Liver (tissue), 8 donors: ENCODE measurements at regions not wholly inside any gene's neighbourhood (a gene's known extent, or its start where the extent isn't known, plus 50 kb on each side); places are given as distances from the start of the nearest gene placed in this dataset.

Source experiments
- DNase-seq: peaks from one replicate; pipeline ENCODE4 v3.0.0-alpha.2; 2017; ENCODE audit warnings: low spot score
- H3K27ac ChIP-seq, 2 donors: one replicate each; pipeline ENCODE4 v1.7.0; 2013; ENCODE audit warnings: inconsistent platforms in 2 of 2, low read length in 2 of 2, control low read depth in 1 of 2, low read depth in 1 of 2, mild to moderate bottlenecking in 1 of 2
- H3K27me3 ChIP-seq, 4 donors: one replicate each; pipeline versions ENCODE4 v1.6.1 to v1.7.0; 2013; ENCODE audit warnings: low read length in 3 of 4, inconsistent platforms in 1 of 4, mild to moderate bottlenecking in 1 of 4, moderate library complexity in 1 of 4; ENCODE audit not compliant: control insufficient read depth in 4 of 4, insufficient read depth in 4 of 4
- H3K36me3 ChIP-seq, 4 donors: one replicate each; pipeline versions ENCODE4 v1.6.1 to v1.7.0; 2013; ENCODE audit warnings: low read length in 3 of 4, mild to moderate bottlenecking in 3 of 4, low read depth in 1 of 4, moderate library complexity in 1 of 4; ENCODE audit not compliant: control insufficient read depth in 4 of 4, insufficient read depth in 3 of 4
- H3K4me1 ChIP-seq, 4 donors: one replicate each; pipeline versions ENCODE4 v1.6.1 to v1.7.0; 2013; ENCODE audit warnings: low read length in 3 of 4, mild to moderate bottlenecking in 3 of 4, moderate library complexity in 1 of 4; ENCODE audit not compliant: control insufficient read depth in 4 of 4, insufficient read depth in 4 of 4
- H3K4me3 ChIP-seq, 3 donors: one replicate each; pipeline versions ENCODE4 v1.6.1 to v1.7.0; 2013; ENCODE audit warnings: low read length in 3 of 3, control low read depth in 1 of 3, low read depth in 1 of 3, mild to moderate bottlenecking in 1 of 3
- H3K9ac ChIP-seq, 2 donors: one replicate each; pipeline ENCODE4 v1.7.0; 2013; ENCODE audit warnings: low read length in 2 of 2, mild to moderate bottlenecking in 2 of 2, moderate library complexity in 2 of 2, control low read depth in 1 of 2, low read depth in 1 of 2
- H3K9me3 ChIP-seq, 4 donors: one replicate each; pipeline versions ENCODE4 v1.6.1 to v1.7.0; 2013; ENCODE audit warnings: low read length in 3 of 4; ENCODE audit not compliant: control insufficient read depth in 4 of 4
- EGR1 ChIP-seq, 2 donors: IDR thresholded peaks; 2 replicates each; pipeline ENCODE4 v1.6.1; 2016 to 2018; ENCODE audit warnings: antibody characterized with exemption in 2 of 2, low read depth in 2 of 2
- FOXA1 ChIP-seq: IDR thresholded peaks from 2 replicates; pipeline ENCODE4 v1.6.1; 2016; ENCODE audit warnings: antibody characterized with exemption
- FOXA2 ChIP-seq: IDR thresholded peaks from 2 replicates; pipeline ENCODE4 v1.6.1; 2016; ENCODE audit warnings: antibody characterized with exemption
- GABPA ChIP-seq, 2 donors: IDR thresholded peaks in 1 of 2; conservative IDR thresholded peaks in 1 of 2; 2 replicates each; pipeline ENCODE4 v1.6.1; 2016; ENCODE audit warnings: antibody characterized with exemption in 2 of 2, mild to moderate bottlenecking in 1 of 2, moderate library complexity in 1 of 2
- HNF4A ChIP-seq, 2 donors: conservative IDR thresholded peaks; 2 replicates each; pipeline ENCODE4 v1.6.1; 2016; ENCODE audit warnings: antibody characterized with exemption in 2 of 2, mild to moderate bottlenecking in 2 of 2
- HNF4G ChIP-seq: IDR thresholded peaks from 2 replicates; pipeline ENCODE4 v1.6.1; 2016; ENCODE audit warnings: antibody characterized with exemption
- JUND ChIP-seq, 2 donors: IDR thresholded peaks; 2 replicates each; pipeline ENCODE4 v1.6.1; 2016; ENCODE audit warnings: antibody characterized with exemption in 2 of 2
- MAX ChIP-seq: IDR thresholded peaks from 2 replicates; pipeline ENCODE4 v1.6.1; 2016; ENCODE audit warnings: antibody characterized with exemption
- NR2F2 ChIP-seq: IDR thresholded peaks from 2 replicates; pipeline ENCODE4 v1.6.1; 2016; ENCODE audit warnings: antibody characterized with exemption
- RAD21 ChIP-seq, 2 donors: IDR thresholded peaks; 2 replicates each; pipeline ENCODE4 v1.6.1; 2016; ENCODE audit warnings: antibody characterized with exemption in 2 of 2, mild to moderate bottlenecking in 2 of 2
- RXRA ChIP-seq, 2 donors: IDR thresholded peaks; 2 replicates each; pipeline ENCODE4 v1.6.1; 2017 to 2018; ENCODE audit warnings: antibody characterized with exemption in 2 of 2, mild to moderate bottlenecking in 1 of 2
- SP1 ChIP-seq: IDR thresholded peaks from 2 replicates; pipeline ENCODE4 v1.6.1; 2018; ENCODE audit warnings: antibody characterized with exemption, mild to moderate bottlenecking
- TAF1 ChIP-seq: conservative IDR thresholded peaks from 2 replicates; pipeline ENCODE4 v1.6.1; 2016; ENCODE audit warnings: antibody characterized with exemption, mild to moderate bottlenecking
- YY1 ChIP-seq: IDR thresholded peaks from 2 replicates; pipeline ENCODE4 v1.6.1; 2016; ENCODE audit warnings: antibody characterized with exemption, mild to moderate bottlenecking
- WGBS: extraction: QIAGEN DNeasy Blood & Tissue Kit; methylation state at CpG from one replicate; pipeline ENCODE4 v1.1.7; 2013; 5-methylcytosine and 5-hydroxymethylcytosine counted together
- TF ChIP-seq, protein P1 (sequence below): fragments of 150-350 bp; IDR thresholded peaks from 2 replicates; pipeline ENCODE4 v1.5.1; 2017; ENCODE audit warnings: improper control_type of control experiment, low read depth, low read length; ENCODE audit not compliant: missing input control
- TF ChIP-seq, protein P2 (sequence below): IDR thresholded peaks from 2 replicates; pipeline ENCODE4 v1.6.1; 2016; ENCODE audit warnings: antibody characterized with exemption
- TF ChIP-seq, protein P3 (sequence below): IDR thresholded peaks from 2 replicates; pipeline ENCODE4 v1.6.1; 2016; ENCODE audit warnings: antibody characterized with exemption, mild to moderate bottlenecking
- donor health status: healthy.
- donor health status: healthy.
- donor health status: healthy.
- donor health status: healthy.
- donor health status: healthy.

DNA sequence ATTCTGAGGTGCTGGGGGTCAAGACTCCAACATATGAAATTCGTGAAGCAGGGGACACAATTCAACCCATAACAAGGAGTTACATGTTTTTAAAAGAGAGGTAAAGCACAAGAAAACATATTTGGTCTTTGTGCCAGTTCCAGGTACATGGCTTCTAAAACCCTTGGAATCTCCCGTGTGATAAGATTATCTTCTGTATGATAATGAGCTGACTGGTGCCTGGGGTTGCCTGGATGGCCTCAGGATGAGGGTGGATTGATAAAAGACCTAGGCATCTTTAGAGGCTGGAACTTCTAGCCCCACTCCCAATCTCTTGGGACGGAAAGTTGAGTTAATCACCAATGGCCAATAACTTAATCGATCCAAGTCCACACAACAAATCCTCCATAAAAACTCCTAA, 87.0 kb downstream of the FAM217A start:
- peaks cover 0 to 3% (median 2%) of the 10 kb centered on the region in 4 donors for H3K4me1 ChIP-seq
- TF ChIP-seq YY1 = no peak
- no peak for TF ChIP-seq FOXA2
- no peak for TF ChIP-seq JUND (IDR thresholded peaks at IDR 0.05)
- TF ChIP-seq SP1 = no peak
- no peak for TF ChIP-seq RAD21 (IDR thresholded peaks at IDR 0.05)
- TF ChIP-seq HNF4A (conservative IDR thresholded peaks at IDR 0.05) = no peak
- TF ChIP-seq GABPA (IDR thresholded peaks at IDR 0.05 in 1 of 2, conservative IDR thresholded peaks at IDR 0.05 in 1 of 2) = no peak
- no peak for TF ChIP-seq RXRA (IDR thresholded peaks at IDR 0.05)
- TF ChIP-seq MAX = no peak
- no peak for TF ChIP-seq NR2F2
- no peak for TF ChIP-seq TAF1
- TF ChIP-seq, protein P1, sequence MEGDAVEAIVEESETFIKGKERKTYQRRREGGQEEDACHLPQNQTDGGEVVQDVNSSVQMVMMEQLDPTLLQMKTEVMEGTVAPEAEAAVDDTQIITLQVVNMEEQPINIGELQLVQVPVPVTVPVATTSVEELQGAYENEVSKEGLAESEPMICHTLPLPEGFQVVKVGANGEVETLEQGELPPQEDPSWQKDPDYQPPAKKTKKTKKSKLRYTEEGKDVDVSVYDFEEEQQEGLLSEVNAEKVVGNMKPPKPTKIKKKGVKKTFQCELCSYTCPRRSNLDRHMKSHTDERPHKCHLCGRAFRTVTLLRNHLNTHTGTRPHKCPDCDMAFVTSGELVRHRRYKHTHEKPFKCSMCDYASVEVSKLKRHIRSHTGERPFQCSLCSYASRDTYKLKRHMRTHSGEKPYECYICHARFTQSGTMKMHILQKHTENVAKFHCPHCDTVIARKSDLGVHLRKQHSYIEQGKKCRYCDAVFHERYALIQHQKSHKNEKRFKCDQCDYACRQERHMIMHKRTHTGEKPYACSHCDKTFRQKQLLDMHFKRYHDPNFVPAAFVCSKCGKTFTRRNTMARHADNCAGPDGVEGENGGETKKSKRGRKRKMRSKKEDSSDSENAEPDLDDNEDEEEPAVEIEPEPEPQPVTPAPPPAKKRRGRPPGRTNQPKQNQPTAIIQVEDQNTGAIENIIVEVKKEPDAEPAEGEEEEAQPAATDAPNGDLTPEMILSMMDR = no peak
- TF ChIP-seq HNF4G = no peak
- TF ChIP-seq EGR1 (IDR thresholded peaks at IDR 0.05; ENCODE audit: low read depth in 2 of 2) = no peak
- no peak for TF ChIP-seq FOXA1
- no peaks in the 10 kb centered on the region for H3K9me3 ChIP-seq
- DNase-seq = no peak
- H3K36me3 ChIP-seq = no peaks in the 10 kb centered on the region
- H3K4me3 ChIP-seq = no peak overlapping the region
- no peak overlapping the region for H3K27ac ChIP-seq
- H3K27me3 ChIP-seq = no peaks in the 10 kb centered on the region
- WGBS = 83% methylated on average over 4 of the region's 4 CpGs
- H3K9ac ChIP-seq = no peak overlapping the region

- Histone ChIP-seq H3K27ac (no peak overlapping the region), H3K9me3 (no peaks in the 10 kb centered on the region), H3K27me3 (no peaks in the 10 kb centered on the region), H3K9ac (no peak overlapping the region), H3K36me3 (no peaks in the 10 kb centered on the region), H3K4me1 (peaks cover 0 to 1% (median 0%) of the 10 kb centered on the region in 4 donors), H3K4me3 (no peak overlapping the region)
- DNase-seq = no peak
- 96% methylated on average over 4 of the region's 4 CpGs for WGBS
- TF ChIP-seq JUND (IDR thresholded peaks at IDR 0.05) = no peak
These were observed 82.6 kb downstream of the FAM217A start for GRCh38 chr6:3996349-3996748.

- TF ChIP-seq TAF1 (no peak), GABPA (IDR thresholded peaks at IDR 0.05 in 1 of 2, conservative IDR thresholded peaks at IDR 0.05 in 1 of 2) (no peak), JUND (IDR thresholded peaks at IDR 0.05) (no peak), SP1 (no peak), EGR1 (IDR thresholded peaks at IDR 0.05; ENCODE audit: low read depth in 2 of 2) (no peak), NR2F2 (no peak), RAD21 (IDR thresholded peaks at IDR 0.05) (no peak)
- TF ChIP-seq, protein P2, sequence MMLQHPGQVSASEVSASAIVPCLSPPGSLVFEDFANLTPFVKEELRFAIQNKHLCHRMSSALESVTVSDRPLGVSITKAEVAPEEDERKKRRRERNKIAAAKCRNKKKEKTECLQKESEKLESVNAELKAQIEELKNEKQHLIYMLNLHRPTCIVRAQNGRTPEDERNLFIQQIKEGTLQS = no peak
- TF ChIP-seq, protein P3, sequence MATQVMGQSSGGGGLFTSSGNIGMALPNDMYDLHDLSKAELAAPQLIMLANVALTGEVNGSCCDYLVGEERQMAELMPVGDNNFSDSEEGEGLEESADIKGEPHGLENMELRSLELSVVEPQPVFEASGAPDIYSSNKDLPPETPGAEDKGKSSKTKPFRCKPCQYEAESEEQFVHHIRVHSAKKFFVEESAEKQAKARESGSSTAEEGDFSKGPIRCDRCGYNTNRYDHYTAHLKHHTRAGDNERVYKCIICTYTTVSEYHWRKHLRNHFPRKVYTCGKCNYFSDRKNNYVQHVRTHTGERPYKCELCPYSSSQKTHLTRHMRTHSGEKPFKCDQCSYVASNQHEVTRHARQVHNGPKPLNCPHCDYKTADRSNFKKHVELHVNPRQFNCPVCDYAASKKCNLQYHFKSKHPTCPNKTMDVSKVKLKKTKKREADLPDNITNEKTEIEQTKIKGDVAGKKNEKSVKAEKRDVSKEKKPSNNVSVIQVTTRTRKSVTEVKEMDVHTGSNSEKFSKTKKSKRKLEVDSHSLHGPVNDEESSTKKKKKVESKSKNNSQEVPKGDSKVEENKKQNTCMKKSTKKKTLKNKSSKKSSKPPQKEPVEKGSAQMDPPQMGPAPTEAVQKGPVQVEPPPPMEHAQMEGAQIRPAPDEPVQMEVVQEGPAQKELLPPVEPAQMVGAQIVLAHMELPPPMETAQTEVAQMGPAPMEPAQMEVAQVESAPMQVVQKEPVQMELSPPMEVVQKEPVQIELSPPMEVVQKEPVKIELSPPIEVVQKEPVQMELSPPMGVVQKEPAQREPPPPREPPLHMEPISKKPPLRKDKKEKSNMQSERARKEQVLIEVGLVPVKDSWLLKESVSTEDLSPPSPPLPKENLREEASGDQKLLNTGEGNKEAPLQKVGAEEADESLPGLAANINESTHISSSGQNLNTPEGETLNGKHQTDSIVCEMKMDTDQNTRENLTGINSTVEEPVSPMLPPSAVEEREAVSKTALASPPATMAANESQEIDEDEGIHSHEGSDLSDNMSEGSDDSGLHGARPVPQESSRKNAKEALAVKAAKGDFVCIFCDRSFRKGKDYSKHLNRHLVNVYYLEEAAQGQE = no peak
- no peak for DNase-seq
- Histone ChIP-seq H3K36me3 (no peaks in the 10 kb centered on the region), H3K27me3 (no peaks in the 10 kb centered on the region), H3K9me3 (no peaks in the 10 kb centered on the region), H3K9ac (no peak overlapping the region), H3K27ac (no peak overlapping the region), H3K4me3 (no peak overlapping the region), H3K4me1 (peaks cover 0 to 1% (median 0%) of the 10 kb centered on the region in 4 donors)
- WGBS = 83% methylated on average over 3 of the region's 3 CpGs
These were observed 81.7 kb downstream of the FAM217A start for GRCh38 chr6:3997177-3997770.
